ENCODE measurements at regions not wholly inside any gene's neighbourhood (a gene's known extent, or its start where the extent isn't known, plus 50 kb on each side); places are given as distances from the start of the nearest gene placed in this dataset.

- DNase-seq: no peak
- no peak for TF ChIP-seq POLR2A (IDR thresholded peaks at IDR 0.05)
- TF ChIP-seq, protein P1, sequence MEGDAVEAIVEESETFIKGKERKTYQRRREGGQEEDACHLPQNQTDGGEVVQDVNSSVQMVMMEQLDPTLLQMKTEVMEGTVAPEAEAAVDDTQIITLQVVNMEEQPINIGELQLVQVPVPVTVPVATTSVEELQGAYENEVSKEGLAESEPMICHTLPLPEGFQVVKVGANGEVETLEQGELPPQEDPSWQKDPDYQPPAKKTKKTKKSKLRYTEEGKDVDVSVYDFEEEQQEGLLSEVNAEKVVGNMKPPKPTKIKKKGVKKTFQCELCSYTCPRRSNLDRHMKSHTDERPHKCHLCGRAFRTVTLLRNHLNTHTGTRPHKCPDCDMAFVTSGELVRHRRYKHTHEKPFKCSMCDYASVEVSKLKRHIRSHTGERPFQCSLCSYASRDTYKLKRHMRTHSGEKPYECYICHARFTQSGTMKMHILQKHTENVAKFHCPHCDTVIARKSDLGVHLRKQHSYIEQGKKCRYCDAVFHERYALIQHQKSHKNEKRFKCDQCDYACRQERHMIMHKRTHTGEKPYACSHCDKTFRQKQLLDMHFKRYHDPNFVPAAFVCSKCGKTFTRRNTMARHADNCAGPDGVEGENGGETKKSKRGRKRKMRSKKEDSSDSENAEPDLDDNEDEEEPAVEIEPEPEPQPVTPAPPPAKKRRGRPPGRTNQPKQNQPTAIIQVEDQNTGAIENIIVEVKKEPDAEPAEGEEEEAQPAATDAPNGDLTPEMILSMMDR (IDR thresholded peaks at IDR 0.05): no peak
- intact Hi-C loops (cut with DNase I; ENCODE audit: low total_unique reads): no loop called here
- no peaks in the 10 kb centered on the region for H3K9me3 ChIP-seq
- no peak overlapping the region for H3K4me3 ChIP-seq
- no peaks in the 10 kb centered on the region for H3K36me3 ChIP-seq (ENCODE audit: low read depth, missing control alignments)
- H3K27me3 ChIP-seq: no peaks in the 10 kb centered on the region
- no peak overlapping the region for H3K27ac ChIP-seq
- H3K4me1 ChIP-seq: no peaks in the 10 kb centered on the region
Measured at GRCh38 chr9:29648601-29649000, 2075.3 kb upstream of the C9orf72 start.

DNA sequence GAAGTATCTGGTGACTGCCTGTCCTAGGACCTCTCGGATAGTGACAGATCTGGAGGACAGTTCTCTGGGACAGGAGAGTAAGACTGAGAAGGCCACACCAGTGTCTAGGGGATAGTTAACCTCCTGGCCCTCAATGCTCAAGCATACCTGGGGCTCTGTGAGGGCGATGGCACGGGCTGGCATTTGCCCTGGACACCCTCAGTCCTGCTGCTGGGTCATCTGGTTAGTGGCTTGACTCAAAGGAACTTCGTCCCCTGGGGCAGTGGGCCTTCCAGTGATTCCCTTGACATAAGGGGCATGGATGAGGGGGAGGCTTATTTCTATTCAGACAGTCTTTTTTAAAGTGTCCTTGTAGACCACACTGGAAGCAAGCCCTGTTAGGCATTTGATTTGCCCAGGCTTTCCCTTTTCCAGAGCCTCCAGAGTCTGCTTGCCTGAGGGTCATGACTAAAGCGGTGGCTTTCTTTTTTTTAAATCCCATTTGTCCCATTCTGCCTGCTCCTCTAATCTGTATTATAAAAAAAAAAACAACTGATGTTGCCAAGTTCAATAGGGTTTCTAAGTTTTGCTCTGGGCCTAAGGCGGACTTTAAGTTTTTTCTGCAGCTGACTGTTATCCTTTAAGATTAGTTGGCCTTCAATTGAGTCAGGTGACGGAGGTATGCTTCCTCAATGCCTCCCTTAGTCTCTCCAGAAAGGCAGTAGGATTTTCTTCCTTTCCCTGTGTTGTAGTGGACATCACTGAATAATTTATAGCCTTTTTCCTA is 2083.5 kb upstream of the C9orf72 start:
- no peak for DNase-seq
- Histone ChIP-seq H3K4me3 (no peak overlapping the region), H3K4me1 (no peaks in the 10 kb centered on the region), H3K27me3 (no peaks in the 10 kb centered on the region), H3K9me3 (no peaks in the 10 kb centered on the region), H3K36me3 (ENCODE audit: low read depth, missing control alignments) (no peaks in the 10 kb centered on the region), H3K27ac (no peak overlapping the region)
- intact Hi-C loops (cut with DNase I; ENCODE audit: low total_unique reads): no loop called here
- 81 to 84% methylated on average over 6 to 7 of the region's 7 CpGs for WGBS, 2 donors
- TF ChIP-seq POLR2A (IDR thresholded peaks at IDR 0.05): no peak
- TF ChIP-seq, protein P1 (IDR thresholded peaks at IDR 0.05): no peak

DNA sequence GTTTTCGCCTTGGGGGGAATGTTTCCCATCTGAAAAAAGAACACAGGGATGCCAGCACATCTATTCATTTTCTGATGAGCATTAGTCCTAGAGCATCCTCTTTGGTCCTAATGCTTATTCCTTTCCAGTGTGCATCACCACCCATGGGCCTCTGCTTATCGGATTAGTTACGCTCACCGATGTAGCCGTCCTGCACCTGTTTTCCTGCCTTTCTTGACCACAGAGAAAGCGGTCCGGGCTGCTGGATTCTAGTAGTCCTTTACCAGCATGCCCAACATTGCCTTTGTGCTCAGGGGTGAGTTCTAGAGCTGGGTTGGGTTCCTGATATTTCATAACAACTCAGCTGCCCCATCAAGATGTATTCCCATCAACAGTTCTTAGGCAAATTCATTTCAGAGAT is 2084.5 kb upstream of the C9orf72 start:
- Histone ChIP-seq H3K36me3 (ENCODE audit: low read depth, missing control alignments) (no peaks in the 10 kb centered on the region), H3K9me3 (no peaks in the 10 kb centered on the region), H3K4me3 (no peak overlapping the region), H3K4me1 (no peaks in the 10 kb centered on the region), H3K27ac (no peak overlapping the region), H3K27me3 (no peaks in the 10 kb centered on the region)
- no peak for TF ChIP-seq POLR2A (IDR thresholded peaks at IDR 0.05)
- TF ChIP-seq, protein P1 (IDR thresholded peaks at IDR 0.05): no peak
- 85 to 96% methylated on average over 7 of the region's 7 CpGs for WGBS, 2 donors
- intact Hi-C loops (cut with DNase I; ENCODE audit: low total_unique reads): no loop called here
- DNase-seq: no peak

GRCh38 chr9:29659014-29659413 is 2085.7 kb upstream of the C9orf72 start:
- Histone ChIP-seq H3K36me3 (ENCODE audit: low read depth, missing control alignments) (no peaks in the 10 kb centered on the region), H3K4me1 (no peaks in the 10 kb centered on the region), H3K27ac (no peak overlapping the region), H3K27me3 (no peaks in the 10 kb centered on the region), H3K9me3 (no peaks in the 10 kb centered on the region), H3K4me3 (no peak overlapping the region)
- 67 to 76% methylated on average over 6 of the region's 6 CpGs for WGBS, 2 donors
- TF ChIP-seq POLR2A (IDR thresholded peaks at IDR 0.05): no peak
- no peak for DNase-seq
- intact Hi-C loops (cut with DNase I; ENCODE audit: low total_unique reads): no loop called here

GRCh38 chr9:29659736-29660135 is 2086.5 kb upstream of the C9orf72 start:
- Histone ChIP-seq H3K9me3 (no peaks in the 10 kb centered on the region), H3K4me3 (no peak overlapping the region)
- 59 to 64% methylated on average over 4 of the region's 4 CpGs for WGBS, 2 donors

More at GRCh38 chr9:29659736-29660135, 2086.5 kb upstream of the C9orf72 start:
- TF ChIP-seq, protein P1 (IDR thresholded peaks at IDR 0.05): no peak
- TF ChIP-seq POLR2A (IDR thresholded peaks at IDR 0.05): no peak
- H3K27me3 ChIP-seq: no peaks in the 10 kb centered on the region
- no peak for DNase-seq
- no peak overlapping the region for H3K27ac ChIP-seq
- H3K36me3 ChIP-seq (ENCODE audit: low read depth, missing control alignments): no peaks in the 10 kb centered on the region
- no peaks in the 10 kb centered on the region for H3K4me1 ChIP-seq
- intact Hi-C loops (cut with DNase I; ENCODE audit: low total_unique reads): no loop called here

Data from testis (tissue), 2 donors.